NOMO-1 treated with dmso at 0.1 percent for 144 hours (cell line): ENCODE measurements at regions not wholly inside any gene's neighbourhood (a gene's known extent, or its start where the extent isn't known, plus 50 kb on each side); places are given as distances from the start of the nearest gene placed in this dataset.

Experiments used
- DNase-seq: peaks from one replicate; lab custom pipeline; 2025; ENCODE audit not compliant: unreplicated experiment; lab: John Stamatoyannopoulos, UW

- DNase-seq, result no peak
These were observed 172.2 kb upstream of the SLC10A2 start for GRCh38 chr13:103238441-103238840.

GRCh38 chr13:103236213-103236612 is 170.0 kb upstream of the SLC10A2 start:
- no peak for DNase-seq

GRCh38 chr13:103229674-103230073 is 163.5 kb upstream of the SLC10A2 start:
- no peak for DNase-seq

- no peak for DNase-seq
These were observed 158.6 kb upstream of the SLC10A2 start for GRCh38 chr13:103224804-103225203.

- DNase-seq, result no peak
These were observed 156.5 kb upstream of the SLC10A2 start for GRCh38 chr13:103222683-103223082.

GRCh38 chr13:103218253-103218652 is 152.0 kb upstream of the SLC10A2 start:
- no peak for DNase-seq

- no peak for DNase-seq
These were observed 146.9 kb upstream of the SLC10A2 start for GRCh38 chr13:103213152-103213551.

GRCh38 chr13:103210348-103210747 is 144.1 kb upstream of the SLC10A2 start:
- no peak for DNase-seq

- DNase-seq, result no peak
These were observed 137.6 kb upstream of the SLC10A2 start for GRCh38 chr13:103203735-103204330.

- no peak for DNase-seq
These were observed 134.1 kb upstream of the SLC10A2 start for GRCh38 chr13:103200118-103200885.

GRCh38 chr13:103199380-103200088 is 133.3 kb upstream of the SLC10A2 start:
- no peak for DNase-seq

GRCh38 chr13:103196356-103196755 is 130.1 kb upstream of the SLC10A2 start:
- DNase-seq, result no peak

- no peak for DNase-seq
These were observed 129.5 kb upstream of the SLC10A2 start for GRCh38 chr13:103195762-103196161.

GRCh38 chr13:103194871-103195270 is 128.7 kb upstream of the SLC10A2 start:
- no peak for DNase-seq

GRCh38 chr13:103192511-103193135 is 126.4 kb upstream of the SLC10A2 start:
- no peak for DNase-seq

GRCh38 chr13:103190841-103191240 is 124.6 kb upstream of the SLC10A2 start:
- DNase-seq, result no peak

GRCh38 chr13:103188713-103189326 is 122.6 kb upstream of the SLC10A2 start:
- DNase-seq, result no peak

- no peak for DNase-seq
These were observed 121.5 kb upstream of the SLC10A2 start for GRCh38 chr13:103187721-103188156.

GRCh38 chr13:103184413-103184812 is 118.2 kb upstream of the SLC10A2 start:
- DNase-seq, result no peak

- no peak for DNase-seq
These were observed 113.0 kb upstream of the SLC10A2 start for GRCh38 chr13:103178986-103179943.
